ENCODE measurements at regions not wholly inside any gene's neighbourhood (a gene's known extent, or its start where the extent isn't known, plus 50 kb on each side); places are given as distances from the start of the nearest gene placed in this dataset.
A peak's percentile ranks its signal among the peaks of the same experiment; 100 is the strongest.

GRCh38 chr18:66734451-66734850, 130.6 kb upstream of the CDH19 start:
- no peak for DNase-seq
- H3K9me3 ChIP-seq (ENCODE audit: control insufficient read depth in 4 of 4, insufficient read depth in 3 of 4, low read length in 3 of 4): no peaks in the 10 kb centered on the region

GRCh38 chr18:66731890-66732289, 128.0 kb upstream of the CDH19 start:
- Histone ChIP-seq H3K27ac (ENCODE audit: low read depth in 1 of 2, low read length in 1 of 2) (no peak overlapping the region), H3K9ac (ENCODE audit: insufficient read depth in 1 of 2, low read length in 2 of 2) (no peak overlapping the region), H3K4me3 (no peak overlapping the region), H3K4me1 (ENCODE audit: control insufficient read depth in 5 of 5, insufficient read depth in 5 of 5, low read length in 5 of 5) (no peaks in the 10 kb centered on the region), H3K27me3 (ENCODE audit: control insufficient read depth in 3 of 3, insufficient read depth in 3 of 3, low read length in 2 of 3) (no peaks in the 10 kb centered on the region), H3K36me3 (ENCODE audit: control insufficient read depth in 4 of 4, insufficient read depth in 4 of 4, low read length in 4 of 4) (no peaks in the 10 kb centered on the region), H3K9me3 (ENCODE audit: control insufficient read depth in 4 of 4, insufficient read depth in 3 of 4, low read length in 3 of 4) (no peaks in the 10 kb centered on the region)
- DNase-seq (no peak), ATAC-seq (ENCODE audit: insufficient read depth, low FRiP score) (no peak)
- TF ChIP-seq CTCF (IDR thresholded peaks at IDR 0.05; ENCODE audit: control extremely low read depth, extremely low read depth): no peak

More at GRCh38 chr18:66734451-66734850, 130.6 kb upstream of the CDH19 start:
- Histone ChIP-seq H3K4me1 (ENCODE audit: control insufficient read depth in 5 of 5, insufficient read depth in 5 of 5, low read length in 5 of 5) (no peaks in the 10 kb centered on the region), H3K4me3 (no peak overlapping the region), H3K9ac (ENCODE audit: insufficient read depth in 1 of 2, low read length in 2 of 2) (no peak overlapping the region), H3K27ac (ENCODE audit: low read depth in 1 of 2, low read length in 1 of 2) (no peak overlapping the region), H3K27me3 (ENCODE audit: control insufficient read depth in 3 of 3, insufficient read depth in 3 of 3, low read length in 2 of 3) (no peaks in the 10 kb centered on the region), H3K36me3 (ENCODE audit: control insufficient read depth in 4 of 4, insufficient read depth in 4 of 4, low read length in 4 of 4) (no peaks in the 10 kb centered on the region)
- TF ChIP-seq CTCF (IDR thresholded peaks at IDR 0.05; ENCODE audit: control extremely low read depth, extremely low read depth): no peak
- ATAC-seq (ENCODE audit: insufficient read depth, low FRiP score): no peak
- WGBS, 2 donors: 79 to 88% methylated on average over 2 of the region's 2 CpGs

GRCh38 chr18:66729442-66730239, 125.8 kb upstream of the CDH19 start:
- Histone ChIP-seq H3K36me3 (ENCODE audit: control insufficient read depth in 4 of 4, insufficient read depth in 4 of 4, low read length in 4 of 4) (no peaks in the 10 kb centered on the region), H3K27me3 (ENCODE audit: control insufficient read depth in 3 of 3, insufficient read depth in 3 of 3, low read length in 2 of 3) (no peaks in the 10 kb centered on the region), H3K9ac (ENCODE audit: insufficient read depth in 1 of 2, low read length in 2 of 2) (no peak overlapping the region), H3K27ac (ENCODE audit: low read depth in 1 of 2, low read length in 1 of 2) (peak overlapping the region in 1 of 2 donors; percentile 33), H3K9me3 (ENCODE audit: control insufficient read depth in 4 of 4, insufficient read depth in 3 of 4, low read length in 3 of 4) (no peaks in the 10 kb centered on the region), H3K4me1 (ENCODE audit: control insufficient read depth in 5 of 5, insufficient read depth in 5 of 5, low read length in 5 of 5) (no peaks in the 10 kb centered on the region), H3K4me3 (no peak overlapping the region)
- DNase-seq (no peak), ATAC-seq (ENCODE audit: insufficient read depth, low FRiP score) (no peak)
- WGBS, 2 donors: 84 to 86% methylated on average over 2 of the region's 2 CpGs
- no peak for TF ChIP-seq CTCF (IDR thresholded peaks at IDR 0.05; ENCODE audit: control extremely low read depth, extremely low read depth)

- 78 to 86% methylated on average over 5 of the region's 5 CpGs for WGBS, 2 donors
- ATAC-seq (ENCODE audit: insufficient read depth, low FRiP score): no peak
- TF ChIP-seq CTCF (IDR thresholded peaks at IDR 0.05; ENCODE audit: control extremely low read depth, extremely low read depth): no peak
- Histone ChIP-seq H3K9me3 (ENCODE audit: control insufficient read depth in 4 of 4, insufficient read depth in 3 of 4, low read length in 3 of 4) (no peaks in the 10 kb centered on the region), H3K36me3 (ENCODE audit: control insufficient read depth in 4 of 4, insufficient read depth in 4 of 4, low read length in 4 of 4) (no peaks in the 10 kb centered on the region), H3K27ac (ENCODE audit: low read depth in 1 of 2, low read length in 1 of 2) (peak overlapping the region in 1 of 2 donors; percentile 33), H3K4me3 (no peak overlapping the region), H3K4me1 (ENCODE audit: control insufficient read depth in 5 of 5, insufficient read depth in 5 of 5, low read length in 5 of 5) (no peaks in the 10 kb centered on the region), H3K9ac (ENCODE audit: insufficient read depth in 1 of 2, low read length in 2 of 2) (no peak overlapping the region), H3K27me3 (ENCODE audit: control insufficient read depth in 3 of 3, insufficient read depth in 3 of 3, low read length in 2 of 3) (no peaks in the 10 kb centered on the region)
- DNase-seq: no peak
Observed at GRCh38 chr18:66728951-66729350, 125.1 kb upstream of the CDH19 start.
